ENCODE measurements at regions not wholly inside any gene's neighbourhood (a gene's known extent, or its start where the extent isn't known, plus 50 kb on each side); places are given as distances from the start of the nearest gene placed in this dataset.

DNA sequence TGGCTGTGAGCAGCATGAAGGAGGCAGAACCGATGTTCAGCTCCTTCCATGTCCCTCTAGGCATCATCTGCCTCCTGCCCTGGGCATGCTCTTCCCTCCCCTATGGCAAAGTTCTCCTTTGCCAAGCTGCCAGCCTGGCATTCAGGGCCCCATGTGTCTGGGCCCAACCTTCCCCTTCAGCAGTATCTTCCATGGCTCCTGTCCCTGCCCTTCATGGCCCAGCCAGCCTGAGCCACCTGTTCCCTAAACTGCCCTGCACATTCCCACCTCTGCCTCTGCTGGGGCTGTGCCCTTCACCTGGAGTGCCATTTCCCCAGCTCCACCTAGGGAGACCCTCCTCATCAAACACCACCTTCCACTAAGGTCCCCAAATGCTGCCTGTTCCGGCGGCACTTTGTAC lies 74.0 kb upstream of the TCL1A start:
- TF ChIP-seq POLR2A (IDR thresholded peaks at IDR 0.05) (no peak), CTCF (IDR thresholded peaks at IDR 0.05) (no peak)
